HG02763 (cell line): ENCODE measurements at regions not wholly inside any gene's neighbourhood (a gene's known extent, or its start where the extent isn't known, plus 50 kb on each side); places are given as distances from the start of the nearest gene placed in this dataset.

ENCODE experiments used
- ATAC-seq: cut with Tn5 transposase; IDR thresholded peaks from one replicate; pipeline ENCODE4 v1.9.1; 2021; ENCODE audit warnings: mild to moderate bottlenecking, moderate library complexity; ENCODE audit not compliant: unreplicated experiment

DNA sequence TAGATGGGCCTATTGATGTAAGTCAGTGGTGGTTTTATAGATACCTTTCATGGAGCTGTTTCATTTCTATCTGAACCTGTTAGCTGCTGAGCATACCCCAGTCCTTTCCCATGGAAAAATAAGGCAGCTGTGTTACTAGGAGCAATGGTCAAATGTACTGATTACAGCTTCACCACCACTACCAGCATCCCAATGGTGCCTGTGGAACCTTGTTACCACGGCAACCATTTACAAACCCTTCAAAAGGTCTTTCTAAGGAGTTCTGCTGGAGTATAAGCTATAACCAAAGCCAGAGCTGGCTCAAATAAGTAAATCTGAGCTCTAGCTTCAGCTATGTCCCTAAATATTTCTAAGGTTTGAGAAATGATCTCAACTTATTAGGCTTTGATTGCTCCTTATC is 133.4 kb upstream of the ACP3 start:
- no peak for ATAC-seq

DNA sequence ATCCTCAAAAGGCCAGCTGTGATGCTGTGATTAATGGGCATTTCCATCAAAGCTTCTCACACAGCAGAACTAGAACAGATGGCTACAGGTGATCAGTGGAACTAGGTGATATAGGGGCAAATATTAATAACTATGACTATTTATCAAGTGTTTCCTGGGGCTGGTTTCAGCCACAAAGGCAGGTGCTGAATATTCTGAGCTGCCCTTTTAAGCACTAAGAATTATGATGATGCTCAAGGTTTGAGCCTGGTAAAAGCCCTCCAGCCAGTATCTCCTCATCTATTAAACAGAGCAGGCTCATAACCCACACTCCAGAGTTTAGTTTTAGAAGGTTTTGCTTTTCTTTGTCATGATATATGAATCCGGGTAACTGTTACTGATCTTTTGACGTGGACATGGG is 129.5 kb upstream of the ACP3 start:
- no peak for ATAC-seq

DNA sequence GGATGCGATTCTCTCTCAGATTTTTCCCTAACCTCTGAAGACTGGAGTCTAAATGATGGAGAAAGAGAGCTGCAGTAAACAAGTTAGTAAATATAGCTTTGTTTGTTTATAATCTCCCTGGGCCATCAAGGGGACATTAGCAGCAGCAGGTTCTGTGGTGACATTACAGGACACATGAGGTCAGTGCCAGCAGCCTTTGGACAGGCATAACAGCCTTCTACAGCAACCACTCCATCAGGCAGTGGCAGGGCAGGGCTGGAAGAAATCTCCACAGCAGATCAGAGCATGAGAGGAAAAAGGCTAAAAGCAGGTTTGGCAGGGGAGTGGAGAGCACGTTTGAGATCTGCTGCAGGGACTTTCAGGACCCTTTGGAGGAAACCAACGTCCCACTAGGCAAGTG is 127.6 kb upstream of the ACP3 start:
- ATAC-seq: no peak

DNA sequence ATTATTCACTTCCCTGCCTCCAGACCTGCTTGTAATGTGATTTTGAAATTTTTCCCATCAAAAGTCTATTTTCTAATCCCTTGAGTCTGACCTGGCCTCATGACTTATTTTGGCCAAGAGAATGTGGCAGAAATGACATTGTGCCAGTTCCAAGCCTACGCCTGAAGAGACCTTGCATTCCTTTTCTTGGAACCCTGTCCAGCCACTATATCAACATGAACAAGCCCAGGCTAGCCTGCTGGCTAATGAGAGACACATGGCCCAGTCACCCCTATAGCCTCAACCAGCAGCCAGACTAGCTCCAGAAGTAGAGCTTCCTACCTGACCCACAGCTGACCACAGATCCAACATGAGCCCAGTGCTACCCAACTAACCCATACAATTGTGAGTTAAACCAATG is 121.1 kb upstream of the ACP3 start:
- no peak for ATAC-seq

DNA sequence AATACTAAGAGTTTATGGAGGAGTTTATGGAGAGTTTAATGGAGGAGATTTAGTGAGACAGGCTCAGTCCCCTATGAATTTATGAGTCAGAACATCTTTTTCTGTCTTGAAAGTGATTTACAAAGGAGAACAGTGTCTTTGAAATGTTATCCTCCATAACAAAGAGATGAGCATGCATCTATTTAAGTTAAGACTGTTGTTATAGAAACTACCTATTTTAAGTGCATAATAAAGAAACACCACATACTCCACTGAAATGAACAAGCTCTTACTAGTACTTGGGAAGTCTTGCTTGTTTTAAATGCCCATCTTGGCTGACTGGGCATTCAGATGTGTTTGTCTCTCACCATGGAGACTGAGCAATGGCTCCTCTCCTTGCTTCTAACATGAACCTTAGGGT is 118.7 kb upstream of the ACP3 start:
- ATAC-seq: no peak

DNA sequence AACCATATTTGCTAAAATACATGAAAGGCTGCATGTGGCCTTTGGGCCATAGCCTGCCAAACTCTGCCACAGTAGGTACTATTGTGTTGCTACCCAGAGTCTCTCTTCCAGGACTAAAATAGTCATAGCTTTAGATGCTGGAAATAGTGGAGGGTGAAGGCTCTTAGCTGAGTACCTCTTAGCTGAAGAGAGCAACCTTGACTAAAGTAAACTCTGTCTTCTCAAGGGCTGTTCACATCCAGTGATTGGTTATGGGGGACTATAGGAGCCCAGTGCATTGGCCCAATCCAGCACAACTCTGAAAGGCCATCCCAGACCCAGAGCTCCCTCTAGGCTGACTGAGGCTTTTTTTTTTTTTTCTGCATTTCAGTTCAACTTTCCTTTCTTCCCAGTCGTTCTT is 117.8 kb upstream of the ACP3 start:
- no peak for ATAC-seq

DNA sequence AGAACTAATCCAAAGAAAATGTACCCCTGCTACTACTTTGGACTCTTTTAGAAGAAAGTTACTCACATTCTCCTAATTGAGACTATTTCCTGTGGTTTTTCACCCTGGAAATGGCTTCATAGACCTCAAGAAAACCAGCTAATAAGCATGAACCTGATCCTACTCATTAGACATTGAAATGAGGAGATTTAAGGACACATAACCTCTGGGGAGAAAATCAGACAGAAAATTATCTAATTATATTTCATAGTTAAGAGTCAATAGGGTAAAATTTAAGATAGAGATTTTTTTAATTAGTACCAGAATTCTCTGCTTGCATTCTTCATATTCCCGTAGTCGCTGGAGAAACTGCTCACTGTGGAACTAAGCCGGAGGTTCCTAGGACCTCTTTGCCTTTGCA is 114.6 kb upstream of the ACP3 start:
- no peak for ATAC-seq

DNA sequence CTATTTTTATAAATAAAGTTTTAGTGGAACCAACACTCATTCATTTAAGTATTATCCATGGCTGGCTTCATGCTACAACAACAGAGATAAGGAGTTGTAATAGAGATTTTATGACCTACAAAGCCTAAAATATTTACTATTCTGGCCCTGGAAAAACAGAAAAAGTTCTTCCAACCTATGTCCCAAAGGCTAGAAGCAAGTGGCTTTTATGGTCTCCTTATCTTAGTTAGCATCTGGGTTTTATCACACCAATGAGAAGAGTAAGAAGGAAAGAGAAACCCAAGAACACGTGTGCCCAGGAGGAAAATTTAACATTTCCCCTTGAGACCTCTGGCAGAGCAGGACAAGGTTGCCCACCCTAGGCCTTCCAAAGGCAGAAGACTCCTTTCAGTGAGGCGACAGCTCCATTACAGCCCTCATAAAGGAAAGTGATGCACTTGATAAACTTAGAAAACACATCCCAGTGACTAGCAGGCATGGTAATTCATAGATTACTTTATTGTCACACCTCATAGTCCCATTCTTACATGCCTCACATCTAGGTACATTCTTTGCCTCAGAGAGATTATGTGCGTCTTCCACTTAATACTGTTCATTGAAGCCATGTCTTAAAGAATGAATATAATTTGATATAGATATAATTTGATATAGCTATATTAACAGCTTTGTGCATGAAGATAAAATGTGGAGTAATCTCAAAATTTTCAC is 113.2 kb upstream of the ACP3 start:
- no peak for ATAC-seq

DNA sequence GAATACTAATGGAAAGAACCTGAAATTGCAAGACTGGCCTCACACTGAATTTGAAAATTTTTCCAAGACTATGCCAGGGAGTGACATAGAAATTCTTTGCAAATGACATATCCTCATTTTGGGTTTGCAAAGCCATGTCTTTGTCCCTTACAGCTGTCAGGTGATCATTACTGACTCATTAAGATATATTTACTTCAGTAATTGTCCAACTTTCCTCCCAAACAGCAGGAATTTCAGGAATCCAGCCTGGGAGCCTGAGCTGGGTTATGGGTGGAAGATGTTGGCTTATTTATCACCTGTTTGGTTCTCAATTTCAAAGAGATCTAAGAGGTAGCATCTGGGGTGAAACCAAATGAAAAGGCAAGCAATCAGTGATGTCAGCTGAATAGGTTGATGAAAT is 111.6 kb upstream of the ACP3 start:
- no peak for ATAC-seq

DNA sequence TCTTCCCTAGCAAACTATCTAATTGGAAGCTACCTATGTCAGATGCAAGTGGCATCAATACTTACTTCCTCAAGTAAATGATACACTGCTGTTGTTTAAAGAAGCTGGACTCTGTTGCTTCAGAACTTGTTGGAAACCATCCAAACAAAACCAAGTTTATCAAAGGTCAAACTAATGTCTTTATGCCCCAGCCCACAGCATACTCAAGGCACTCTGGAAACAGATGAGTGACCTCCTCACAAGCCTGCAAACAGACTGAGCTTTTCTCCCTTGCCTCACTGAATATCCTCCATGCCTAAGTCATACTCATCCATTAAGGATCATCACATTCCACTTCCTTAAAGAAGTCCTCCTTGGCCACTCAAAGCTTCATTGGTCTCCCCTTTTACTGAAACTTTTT is 107.4 kb upstream of the ACP3 start:
- ATAC-seq: no peak

DNA sequence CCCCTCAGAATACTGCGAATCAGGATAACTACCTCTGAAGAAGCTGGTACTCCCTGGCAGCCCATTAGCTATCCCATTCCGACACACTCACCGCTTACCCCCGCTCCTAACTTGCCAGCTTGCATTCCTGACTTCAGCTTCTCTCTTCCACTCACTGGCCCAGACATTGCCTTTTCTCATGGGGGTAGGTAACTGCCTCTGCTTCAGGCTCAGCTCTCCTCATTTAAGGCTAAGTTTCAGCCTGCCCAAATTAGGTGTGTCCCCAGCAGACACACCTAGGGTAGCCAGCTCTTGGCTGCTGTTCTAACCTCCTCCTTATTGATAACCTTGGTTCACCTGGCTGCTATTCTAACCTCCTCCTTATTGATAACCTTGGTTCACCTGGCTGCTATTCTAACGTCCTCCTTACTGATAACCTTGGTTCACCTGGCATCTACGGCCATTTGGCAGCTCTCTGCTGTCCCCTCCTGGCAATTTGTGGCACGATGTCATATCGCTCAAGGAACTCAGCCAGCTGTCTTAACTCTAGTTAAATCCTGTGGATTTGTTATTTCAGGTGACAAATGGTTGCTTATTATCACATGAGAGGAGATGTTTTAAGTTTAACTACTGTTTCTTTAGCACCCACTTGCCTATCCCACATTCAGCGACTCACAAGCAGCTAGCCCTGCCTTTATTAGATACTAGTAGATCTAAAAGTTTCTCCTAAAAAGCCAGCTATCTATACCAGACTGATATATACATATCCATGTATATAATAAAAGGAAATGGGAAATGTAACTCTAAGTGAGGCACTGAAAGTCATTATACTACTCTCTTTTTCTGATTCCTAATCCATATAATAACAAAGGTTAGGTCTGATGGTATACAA is 106.5 kb upstream of the ACP3 start:
- no peak for ATAC-seq

DNA sequence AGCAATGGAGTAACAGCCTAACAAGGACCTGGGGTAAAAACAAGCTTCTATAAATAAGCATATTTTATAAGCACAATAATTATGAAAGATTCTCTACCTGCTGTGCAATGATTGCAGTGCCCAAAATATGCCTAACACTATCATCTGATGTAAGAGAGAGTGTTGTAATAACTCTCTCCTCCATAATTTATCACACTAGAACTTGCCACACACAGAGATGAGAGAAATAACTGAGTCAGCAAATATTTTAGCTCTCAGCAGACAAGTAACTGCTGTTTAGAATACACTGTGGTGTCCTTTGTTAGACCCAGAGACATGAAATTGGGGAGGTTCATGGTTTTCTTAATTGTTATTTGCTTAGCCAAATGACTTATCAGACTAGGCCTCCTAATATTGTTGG is 105.3 kb upstream of the ACP3 start:
- no peak for ATAC-seq

DNA sequence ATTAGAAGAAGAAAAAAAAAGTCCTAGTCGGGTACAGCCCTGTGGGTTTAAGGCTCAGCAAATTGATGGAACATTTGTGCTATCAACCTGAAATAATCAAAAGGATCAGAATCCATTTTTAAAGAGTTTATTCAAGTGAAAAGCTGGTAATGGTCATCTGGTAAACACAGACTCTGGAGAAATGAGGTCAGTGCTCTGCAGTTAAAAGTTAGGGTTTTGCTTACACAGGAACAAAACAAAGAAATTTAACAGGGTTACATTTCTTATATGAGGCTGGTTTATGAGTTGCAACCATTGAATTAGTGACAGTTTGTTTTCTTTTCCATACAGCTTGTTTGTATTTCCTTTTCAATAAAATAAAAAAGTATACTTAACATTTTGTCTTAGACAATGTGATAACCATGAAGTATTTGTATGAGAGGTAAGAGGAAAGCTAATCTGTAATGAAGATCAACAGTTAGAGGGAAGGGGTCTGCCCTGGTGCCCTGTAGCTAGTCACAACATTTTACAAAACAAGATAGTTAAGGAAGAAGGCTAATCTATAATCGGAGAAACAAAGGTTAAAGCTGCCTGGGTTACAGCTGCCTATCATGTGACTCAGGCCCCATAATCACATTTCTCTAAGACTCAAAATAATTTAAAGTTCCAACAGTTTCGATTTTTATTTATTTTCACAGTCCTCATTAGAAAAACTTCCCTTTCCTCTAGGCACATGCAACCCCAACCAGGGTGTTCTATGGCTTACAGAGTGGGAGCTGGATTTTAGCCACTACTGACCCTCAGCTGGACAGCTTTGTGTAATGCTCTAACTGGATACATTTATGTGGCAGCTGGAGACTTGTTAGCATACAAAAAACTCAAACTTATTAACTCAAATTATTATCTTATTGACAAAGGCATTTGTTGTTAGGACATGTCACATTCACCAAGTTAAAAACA is 98.1 kb upstream of the ACP3 start:
- no peak for ATAC-seq

DNA sequence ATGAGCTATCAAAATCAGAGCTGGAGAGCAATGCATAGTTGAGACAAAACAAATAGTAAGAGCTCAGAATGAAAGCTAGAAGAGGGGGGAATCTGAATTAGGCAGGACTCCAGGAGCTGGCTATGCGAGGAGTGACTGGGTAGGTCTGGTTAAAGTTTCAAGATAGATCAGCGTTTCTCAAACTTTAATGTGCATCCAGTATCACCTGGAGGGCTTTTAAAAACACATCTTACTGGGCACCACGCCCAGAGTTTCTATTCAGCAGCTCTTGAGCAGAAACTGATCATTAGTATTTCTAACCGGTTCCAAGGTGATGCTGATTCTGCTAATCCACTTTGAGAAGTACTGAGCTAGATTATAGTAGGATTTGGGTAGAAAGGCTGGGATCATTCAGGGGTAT is 96.2 kb upstream of the ACP3 start:
- ATAC-seq: no peak

DNA sequence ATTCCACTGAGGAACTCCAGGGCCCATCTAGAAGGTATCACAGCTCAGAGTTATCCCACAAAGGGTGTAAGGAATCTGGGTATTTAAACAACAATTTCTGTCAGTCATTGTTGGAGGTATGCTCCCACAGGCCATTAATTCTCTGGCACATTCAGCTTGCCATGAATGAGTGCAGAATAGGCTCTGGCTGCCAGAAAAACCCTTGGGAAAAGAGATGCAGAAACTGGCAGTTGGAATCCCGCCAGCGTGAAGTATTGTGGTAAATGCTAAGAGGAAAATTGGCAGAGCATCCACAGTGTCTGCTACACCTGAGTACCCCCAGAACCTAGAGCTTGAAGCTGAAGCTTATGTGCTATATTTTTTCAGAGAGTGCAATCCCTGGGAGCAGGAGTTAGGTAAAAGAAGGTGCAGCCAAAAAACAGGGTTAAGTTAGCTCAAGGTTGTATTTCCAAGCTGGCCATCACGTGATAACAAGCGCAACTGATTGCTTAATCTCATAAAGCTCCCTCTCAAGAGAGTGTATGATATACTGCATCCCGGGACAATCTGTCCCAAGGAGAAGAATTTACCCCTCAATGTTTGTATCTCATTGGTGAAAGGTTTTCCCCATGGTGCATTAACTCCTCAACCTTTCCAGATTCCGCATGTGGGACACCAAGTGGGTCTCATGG is 94.2 kb upstream of the ACP3 start:
- no peak for ATAC-seq

DNA sequence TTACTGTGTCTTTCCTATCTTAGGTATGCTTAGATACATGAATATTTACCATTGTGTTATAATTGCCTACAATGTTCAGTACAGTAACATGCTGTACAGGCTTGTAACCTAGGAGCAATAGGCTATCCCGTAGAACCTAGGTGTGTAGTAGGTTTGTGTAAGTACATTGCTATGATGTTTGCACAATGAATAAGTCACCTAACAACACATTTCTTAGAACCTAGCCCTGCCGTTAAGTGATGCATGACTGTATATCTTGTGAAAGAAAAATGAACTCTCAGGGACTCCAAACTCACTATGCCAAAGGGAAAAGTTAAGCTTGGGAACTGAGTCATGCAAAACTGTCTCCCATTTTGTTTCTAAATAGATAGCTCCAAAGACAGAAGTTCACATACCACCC is 91.5 kb upstream of the ACP3 start:
- no peak for ATAC-seq

DNA sequence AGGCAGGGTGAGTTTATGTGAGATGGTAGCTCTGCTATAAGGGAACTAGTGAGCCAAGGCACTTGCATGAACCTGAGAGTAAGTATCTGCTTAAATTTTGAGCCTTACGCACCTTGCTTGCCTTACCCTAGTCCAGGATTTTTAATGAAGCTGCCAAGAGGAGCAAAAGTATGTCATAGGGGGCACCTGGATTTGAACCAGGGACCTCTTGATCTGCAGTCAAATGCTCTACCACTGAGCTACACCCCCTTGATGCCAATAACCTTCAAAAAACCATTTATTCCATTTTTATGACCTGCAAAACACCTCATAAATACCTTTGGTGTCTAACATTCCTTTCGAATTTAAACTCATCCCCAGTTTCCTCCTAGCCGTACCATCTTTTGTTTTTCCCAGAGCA is 88.3 kb upstream of the ACP3 start:
- ATAC-seq: no peak

DNA sequence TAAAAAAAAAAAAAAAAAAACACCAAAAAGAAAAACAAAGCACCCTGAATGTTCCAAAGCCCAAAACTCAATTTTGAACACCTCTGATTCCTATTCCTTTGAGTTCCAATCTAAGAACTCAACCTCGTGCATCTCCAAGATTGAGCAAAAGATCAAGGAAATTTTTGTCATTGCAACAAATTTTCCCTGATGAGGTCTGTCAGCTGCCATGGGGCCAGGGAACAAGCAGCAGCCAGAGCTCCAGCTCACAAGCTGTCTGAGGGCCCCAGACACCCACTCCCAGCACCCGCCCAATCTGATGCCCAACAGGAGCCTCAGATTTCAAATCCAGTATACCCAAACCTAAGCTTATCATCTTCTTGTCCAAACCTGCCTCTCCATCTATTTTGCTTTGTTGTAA is 87.6 kb upstream of the ACP3 start:
- no peak for ATAC-seq

DNA sequence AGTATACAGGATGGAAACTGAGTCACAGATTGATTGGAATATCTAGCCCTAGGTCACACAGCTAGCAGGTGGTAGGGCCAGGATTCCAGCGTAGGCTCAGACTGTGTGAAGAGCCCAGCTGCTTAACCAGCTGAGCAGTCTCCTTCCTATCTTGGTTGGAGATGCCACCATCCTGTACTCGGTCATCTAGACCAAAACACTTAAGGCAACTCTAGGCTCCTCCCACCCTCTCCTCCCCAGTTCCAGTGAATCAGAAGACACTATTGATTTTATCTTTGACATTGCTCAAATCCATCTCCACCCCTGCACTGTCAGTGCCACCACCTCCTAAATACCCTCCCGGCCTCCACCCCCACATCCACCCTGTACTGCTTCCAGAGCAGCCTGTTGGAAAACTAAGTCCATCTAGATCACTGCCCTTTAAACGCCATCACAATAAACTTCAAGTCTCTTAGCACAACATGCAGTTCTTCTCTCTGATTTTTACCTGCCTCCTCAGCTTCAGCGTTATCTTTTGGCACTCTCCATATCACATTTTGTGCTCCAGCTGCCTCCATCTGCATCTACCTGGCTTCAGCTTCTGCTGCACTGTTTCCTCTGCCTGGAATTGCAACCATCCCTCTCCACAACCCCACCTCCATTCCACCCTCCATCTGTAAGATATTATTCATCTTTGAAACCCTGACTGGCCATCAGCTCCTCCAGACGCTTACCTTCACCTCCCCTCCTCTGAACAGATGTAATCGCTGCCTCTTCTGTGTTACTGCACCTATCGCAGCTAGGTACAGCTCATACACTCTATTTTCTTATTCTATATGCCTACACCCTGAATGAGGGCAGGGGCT is 86.8 kb upstream of the ACP3 start:
- ATAC-seq: no peak

DNA sequence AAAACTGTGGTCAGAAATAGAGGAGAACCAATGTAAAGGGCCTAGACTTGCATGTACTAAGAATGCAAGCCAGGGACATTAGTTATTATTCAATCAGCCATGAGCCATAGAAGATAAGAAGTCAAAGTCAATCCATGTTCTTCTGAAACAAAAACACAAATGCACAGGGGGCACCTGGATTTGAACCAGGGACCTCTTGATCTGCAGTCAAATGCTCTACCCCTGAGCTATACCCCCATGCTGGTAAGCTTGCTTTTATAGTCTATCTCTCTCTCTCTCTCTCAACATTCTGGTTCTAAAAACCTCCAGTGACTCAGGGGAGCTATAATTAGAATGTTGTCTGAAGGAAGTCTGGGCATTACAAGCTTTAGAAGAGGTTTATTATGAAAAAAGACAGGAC is 85.6 kb upstream of the ACP3 start:
- ATAC-seq: no peak
